ENCODE measurements at regions not wholly inside any gene's neighbourhood (a gene's known extent, or its start where the extent isn't known, plus 50 kb on each side); places are given as distances from the start of the nearest gene placed in this dataset.

DNA sequence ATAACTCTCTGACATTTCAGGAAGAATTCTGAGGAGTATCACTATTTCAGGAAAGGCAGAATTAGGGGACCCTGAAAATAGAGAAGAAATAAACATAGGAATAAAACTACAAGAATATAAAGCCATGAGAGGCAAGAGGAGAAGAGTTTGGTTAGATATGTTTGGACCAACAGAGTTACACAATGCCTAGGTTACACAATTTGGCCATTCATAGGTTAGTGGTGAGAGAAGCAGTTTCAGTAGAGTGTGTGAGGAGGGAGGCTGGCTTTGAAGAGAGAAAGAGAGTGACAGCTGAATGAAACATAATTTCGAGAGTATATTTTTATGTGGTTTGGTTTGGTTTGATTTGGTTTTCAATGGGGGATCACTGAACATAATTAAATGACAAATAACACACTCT lies 783.2 kb upstream of the LRRN3 start:
- TF ChIP-seq, protein P1, sequence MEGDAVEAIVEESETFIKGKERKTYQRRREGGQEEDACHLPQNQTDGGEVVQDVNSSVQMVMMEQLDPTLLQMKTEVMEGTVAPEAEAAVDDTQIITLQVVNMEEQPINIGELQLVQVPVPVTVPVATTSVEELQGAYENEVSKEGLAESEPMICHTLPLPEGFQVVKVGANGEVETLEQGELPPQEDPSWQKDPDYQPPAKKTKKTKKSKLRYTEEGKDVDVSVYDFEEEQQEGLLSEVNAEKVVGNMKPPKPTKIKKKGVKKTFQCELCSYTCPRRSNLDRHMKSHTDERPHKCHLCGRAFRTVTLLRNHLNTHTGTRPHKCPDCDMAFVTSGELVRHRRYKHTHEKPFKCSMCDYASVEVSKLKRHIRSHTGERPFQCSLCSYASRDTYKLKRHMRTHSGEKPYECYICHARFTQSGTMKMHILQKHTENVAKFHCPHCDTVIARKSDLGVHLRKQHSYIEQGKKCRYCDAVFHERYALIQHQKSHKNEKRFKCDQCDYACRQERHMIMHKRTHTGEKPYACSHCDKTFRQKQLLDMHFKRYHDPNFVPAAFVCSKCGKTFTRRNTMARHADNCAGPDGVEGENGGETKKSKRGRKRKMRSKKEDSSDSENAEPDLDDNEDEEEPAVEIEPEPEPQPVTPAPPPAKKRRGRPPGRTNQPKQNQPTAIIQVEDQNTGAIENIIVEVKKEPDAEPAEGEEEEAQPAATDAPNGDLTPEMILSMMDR (IDR thresholded peaks at IDR 0.05; ENCODE audit: unreplicated experiment), result no peak
- Mint-ChIP-seq H3K4me3 (ENCODE audit: low read depth, unreplicated experiment) (no peak overlapping the region), H3K27me3 (ENCODE audit: unreplicated experiment) (no peaks in the 10 kb centered on the region), H3K36me3 (ENCODE audit: insufficient read depth, unreplicated experiment) (no peaks in the 10 kb centered on the region), H3K4me1 (ENCODE audit: low read depth, unreplicated experiment) (no peaks in the 10 kb centered on the region), H3K27ac (ENCODE audit: unreplicated experiment) (no peak overlapping the region), H3K9me3 (ENCODE audit: low read depth, unreplicated experiment) (peaks cover 3% of the 10 kb centered on the region)
- BruUV-seq (replicated peaks), result no TSS peak
- CTCF ChIA-PET, result no interaction called here
- intact Hi-C loops (cut with micrococcal nuclease; ENCODE audit: unreplicated experiment), result no loop called here
- DNase-seq, result no peak

DNA sequence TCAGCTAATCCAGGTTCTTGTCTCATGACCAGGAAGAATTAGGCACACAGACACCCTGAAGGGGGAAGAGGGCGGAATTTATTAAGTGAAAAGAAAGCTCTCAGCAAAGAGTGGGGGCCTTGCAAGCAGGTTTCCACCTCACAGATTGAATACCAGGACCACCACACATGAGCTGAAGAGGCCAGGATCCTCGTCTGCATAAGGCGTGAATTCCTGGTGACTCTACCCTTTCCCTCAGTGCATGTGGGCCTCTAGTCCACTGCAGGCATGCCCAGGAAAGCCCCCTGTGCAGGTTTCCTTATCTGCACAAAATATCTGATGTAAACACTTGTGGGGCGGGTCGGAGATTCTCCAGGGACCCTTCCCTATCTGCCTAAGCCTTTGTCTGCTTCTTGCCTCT lies 782.1 kb upstream of the LRRN3 start:
- no TSS peak for BruUV-seq (replicated peaks)
- Mint-ChIP-seq H3K27me3 (ENCODE audit: unreplicated experiment) (no peaks in the 10 kb centered on the region), H3K9me3 (ENCODE audit: low read depth, unreplicated experiment) (peaks cover 3% of the 10 kb centered on the region), H3K27ac (ENCODE audit: unreplicated experiment) (no peak overlapping the region), H3K36me3 (ENCODE audit: insufficient read depth, unreplicated experiment) (no peaks in the 10 kb centered on the region), H3K4me3 (ENCODE audit: low read depth, unreplicated experiment) (no peak overlapping the region), H3K4me1 (ENCODE audit: low read depth, unreplicated experiment) (no peaks in the 10 kb centered on the region)
- intact Hi-C loops (cut with micrococcal nuclease; ENCODE audit: unreplicated experiment), result no loop called here
- DNase-seq, result no peak
- TF ChIP-seq, protein P1 (IDR thresholded peaks at IDR 0.05; ENCODE audit: unreplicated experiment), result no peak
- CTCF ChIA-PET, result no interaction called here

DNA sequence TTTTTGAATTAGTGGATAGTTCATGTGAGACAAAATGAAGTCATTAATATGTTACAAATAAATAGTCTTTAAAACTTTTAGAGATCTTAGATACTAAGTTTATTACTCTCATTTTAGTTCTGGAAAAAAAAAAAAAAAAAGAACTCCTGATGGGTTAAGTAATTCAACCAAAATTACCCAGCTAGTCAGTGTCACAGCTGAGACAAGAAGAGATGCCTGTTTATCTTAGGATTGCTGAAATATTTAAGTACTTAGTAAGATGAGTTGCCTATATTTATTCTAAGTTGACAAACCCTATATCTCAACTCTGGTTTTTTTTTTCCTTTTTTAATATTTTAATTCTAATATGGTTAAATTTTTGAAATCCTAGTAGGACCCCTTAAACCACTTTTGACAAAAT lies 781.0 kb upstream of the LRRN3 start:
- no peak overlapping the region for H3K4me3 Mint-ChIP-seq (ENCODE audit: low read depth, unreplicated experiment)
- H3K4me1 Mint-ChIP-seq (ENCODE audit: low read depth, unreplicated experiment), result no peaks in the 10 kb centered on the region
- no peak for DNase-seq
- BruUV-seq (replicated peaks), result no TSS peak
- TF ChIP-seq, protein P1 (IDR thresholded peaks at IDR 0.05; ENCODE audit: unreplicated experiment), result no peak
- no peak overlapping the region for H3K27ac Mint-ChIP-seq (ENCODE audit: unreplicated experiment)
- intact Hi-C loops (cut with micrococcal nuclease; ENCODE audit: unreplicated experiment), result no loop called here
- CTCF ChIA-PET, result interaction anchor here (0.6 kb wide), 1 partner anchor 10 kb away, joined by 5 read pairs; no protein-coding TSS in a partner anchor
- peaks cover 3% of the 10 kb centered on the region for H3K9me3 Mint-ChIP-seq (ENCODE audit: low read depth, unreplicated experiment)
- H3K27me3 Mint-ChIP-seq (ENCODE audit: unreplicated experiment), result no peaks in the 10 kb centered on the region
- H3K36me3 Mint-ChIP-seq (ENCODE audit: insufficient read depth, unreplicated experiment), result no peaks in the 10 kb centered on the region

DNA sequence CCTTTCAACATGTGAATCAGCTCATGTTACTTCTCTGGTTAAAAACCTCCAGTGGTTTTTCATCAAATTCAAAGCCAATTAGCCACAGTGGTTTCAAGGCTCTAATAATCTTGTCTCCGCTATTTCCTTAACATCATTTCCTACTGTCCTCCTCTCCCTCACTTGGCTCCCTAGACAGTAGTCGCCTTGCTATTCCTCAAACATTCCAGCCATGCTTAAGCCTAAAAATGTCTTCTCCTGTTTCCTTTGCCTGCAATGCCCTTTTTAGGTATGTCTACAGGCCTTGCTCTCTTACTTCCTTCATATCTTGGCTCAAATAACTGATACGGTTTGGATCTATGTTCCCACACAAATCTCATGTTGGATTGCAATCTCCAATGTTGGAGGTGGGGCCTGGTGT lies 779.4 kb upstream of the LRRN3 start:
- H3K9me3 Mint-ChIP-seq (ENCODE audit: low read depth, unreplicated experiment), result peaks cover 4% of the 10 kb centered on the region
- CTCF ChIA-PET, result no interaction called here
- intact Hi-C loops (cut with micrococcal nuclease; ENCODE audit: unreplicated experiment), result no loop called here
- no peaks in the 10 kb centered on the region for H3K36me3 Mint-ChIP-seq (ENCODE audit: insufficient read depth, unreplicated experiment)
- no peaks in the 10 kb centered on the region for H3K27me3 Mint-ChIP-seq (ENCODE audit: unreplicated experiment)
- BruUV-seq (replicated peaks), result no TSS peak
- H3K27ac Mint-ChIP-seq (ENCODE audit: unreplicated experiment), result no peak overlapping the region
- H3K4me1 Mint-ChIP-seq (ENCODE audit: low read depth, unreplicated experiment), result no peaks in the 10 kb centered on the region
- DNase-seq, result no peak
- TF ChIP-seq, protein P1 (IDR thresholded peaks at IDR 0.05; ENCODE audit: unreplicated experiment), result no peak
- no peak overlapping the region for H3K4me3 Mint-ChIP-seq (ENCODE audit: low read depth, unreplicated experiment)
